Brain pericyte (primary cell): ENCODE measurements at regions not wholly inside any gene's neighbourhood (a gene's known extent, or its start where the extent isn't known, plus 50 kb on each side); places are given as distances from the start of the nearest gene placed in this dataset.

Experiments used
- DNase-seq: peaks from one replicate; pipeline ENCODE4 v3.0.0-alpha.2; 2012; ENCODE audit warnings: low read depth, low spot score

DNA sequence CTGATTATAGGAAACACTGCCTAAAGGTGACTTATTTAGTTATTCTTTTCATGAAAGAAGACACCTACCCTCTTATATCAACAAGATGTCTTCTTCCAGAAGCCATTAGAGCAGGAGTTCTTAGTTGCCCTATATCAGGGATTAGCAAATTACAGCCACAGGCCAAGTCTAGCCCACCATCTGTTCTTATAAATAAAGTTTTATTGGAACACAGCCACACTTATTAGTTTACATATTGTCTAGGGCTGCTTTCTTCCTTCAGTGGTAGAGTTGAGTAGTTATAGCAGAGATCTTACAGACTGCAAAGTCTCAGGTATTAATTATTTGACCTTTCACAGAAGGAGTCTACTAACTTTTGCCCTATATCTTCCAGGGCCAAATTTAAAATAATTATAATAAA lies 157.2 kb upstream of the NOCT start:
- DNase-seq: no peak

DNA sequence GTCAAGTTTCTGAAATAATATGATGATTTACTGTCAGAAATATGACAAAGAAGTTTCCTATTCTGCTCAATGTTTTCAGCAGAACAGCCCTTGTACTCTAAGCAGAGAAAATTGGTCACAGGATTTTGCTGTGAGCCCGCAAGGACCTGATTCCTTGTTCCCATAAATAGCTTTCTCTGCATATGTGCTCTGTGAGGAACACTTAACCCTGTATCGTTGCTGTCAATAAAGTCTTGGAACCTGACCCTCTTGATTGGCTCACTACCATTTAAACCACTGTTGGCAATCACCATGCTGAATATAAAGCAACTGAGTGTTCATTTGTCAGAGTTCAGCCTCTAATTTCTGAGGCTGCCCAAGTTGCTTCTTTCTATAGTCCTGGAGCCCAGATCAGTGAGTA lies 158.2 kb upstream of the NOCT start:
- DNase-seq: no peak

DNA sequence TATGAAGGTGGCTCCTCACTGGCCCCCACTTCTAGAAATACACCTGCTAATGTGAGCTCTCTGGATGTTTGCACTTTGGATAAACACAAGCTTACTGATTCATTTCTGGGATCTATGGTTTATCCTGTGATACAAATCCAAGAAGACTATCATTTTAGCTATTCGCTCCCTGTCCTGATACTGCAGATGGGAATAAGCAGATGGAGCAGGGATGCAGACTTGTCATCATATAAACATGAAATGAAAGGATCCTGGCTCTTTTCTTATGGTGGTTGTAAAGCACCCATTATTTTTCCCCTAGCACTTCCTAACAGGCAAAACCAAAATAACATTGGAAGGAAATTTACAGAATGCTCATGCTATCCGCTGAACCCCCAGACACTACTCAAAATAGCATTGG lies 162.9 kb upstream of the NOCT start:
- DNase-seq: no peak

DNA sequence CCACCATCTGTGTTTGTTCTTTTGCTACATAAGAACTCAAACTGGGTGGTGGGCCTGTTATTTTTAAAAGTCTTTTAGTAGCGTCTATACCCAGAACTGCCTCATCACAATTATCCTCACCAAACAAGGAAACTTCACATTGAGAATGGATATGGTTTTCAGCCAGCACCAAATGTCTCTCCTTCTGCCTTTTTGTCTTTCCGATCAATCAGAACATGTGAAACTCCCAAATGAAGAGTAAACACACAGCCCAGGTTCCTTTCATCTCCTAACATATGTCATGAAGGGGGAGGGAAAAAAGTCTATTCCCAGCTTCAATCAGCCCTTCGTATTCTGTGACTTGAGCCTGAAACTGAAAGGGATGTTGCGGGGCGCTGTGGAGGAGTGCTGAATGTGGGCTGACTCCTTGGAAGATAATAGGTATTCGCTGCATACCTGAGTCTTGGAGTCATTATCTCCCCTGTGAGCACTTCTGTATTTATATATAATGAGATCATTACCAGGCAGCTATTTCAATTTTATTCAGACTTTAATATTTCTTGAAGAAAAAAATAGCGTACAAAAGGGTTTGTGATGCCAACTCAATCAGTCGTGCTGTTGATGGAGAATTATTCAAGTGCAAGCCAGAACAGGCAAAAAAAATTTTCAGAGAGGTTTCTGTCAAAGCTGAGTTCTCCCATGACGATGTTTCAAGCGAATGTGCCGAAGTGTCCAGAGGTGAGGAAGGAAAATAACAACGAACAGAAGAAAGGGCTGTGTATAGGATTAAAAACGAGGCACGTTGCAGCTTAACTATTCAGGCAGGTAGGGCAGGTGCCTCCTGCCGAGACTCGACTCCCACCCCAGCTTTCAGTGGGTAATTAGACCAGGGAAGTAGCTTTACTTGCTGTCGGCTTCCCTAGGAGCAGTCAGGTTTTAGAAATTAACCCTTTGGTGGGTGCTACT lies 163.9 kb upstream of the NOCT start:
- DNase-seq: no peak

DNA sequence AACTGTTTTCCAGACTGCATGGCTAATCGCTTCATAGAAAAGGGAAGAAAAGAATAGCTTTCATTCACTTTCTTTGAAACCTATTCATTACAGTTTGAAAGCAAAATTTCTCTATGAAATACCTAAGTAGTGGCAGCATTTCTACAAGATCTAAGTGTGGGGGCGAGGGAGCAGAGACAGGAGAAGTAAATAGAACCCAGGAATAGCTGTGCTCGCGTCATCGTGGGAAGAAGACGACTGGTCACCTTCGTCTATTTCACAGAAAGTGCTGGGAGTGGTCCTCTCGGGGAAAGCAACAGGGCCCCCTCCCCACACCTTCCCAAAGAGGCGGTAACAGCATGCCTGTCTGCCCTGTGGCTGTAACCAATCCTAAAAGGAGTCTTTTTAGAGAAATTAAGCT lies 169.9 kb upstream of the NOCT start:
- no peak for DNase-seq

DNA sequence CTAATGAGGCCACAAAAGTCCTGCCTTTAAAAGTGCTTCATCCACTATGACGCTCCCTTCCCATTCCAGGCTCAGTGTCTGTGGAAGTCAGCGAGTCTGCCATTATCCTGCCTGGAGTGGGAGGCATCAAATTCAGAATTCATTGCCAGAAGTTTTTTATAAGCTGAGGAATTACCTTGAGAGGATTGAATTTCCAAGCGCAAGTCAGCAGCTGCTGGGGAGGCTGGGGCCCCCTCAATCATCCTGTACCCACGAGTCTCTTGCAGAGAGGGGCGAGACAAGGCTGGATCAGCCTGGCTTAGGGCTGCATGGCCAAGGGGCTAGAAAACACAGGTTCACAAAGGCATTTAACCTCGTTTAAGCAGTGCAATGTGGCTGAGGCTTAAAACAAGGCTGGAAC lies 170.5 kb upstream of the NOCT start:
- no peak for DNase-seq

DNA sequence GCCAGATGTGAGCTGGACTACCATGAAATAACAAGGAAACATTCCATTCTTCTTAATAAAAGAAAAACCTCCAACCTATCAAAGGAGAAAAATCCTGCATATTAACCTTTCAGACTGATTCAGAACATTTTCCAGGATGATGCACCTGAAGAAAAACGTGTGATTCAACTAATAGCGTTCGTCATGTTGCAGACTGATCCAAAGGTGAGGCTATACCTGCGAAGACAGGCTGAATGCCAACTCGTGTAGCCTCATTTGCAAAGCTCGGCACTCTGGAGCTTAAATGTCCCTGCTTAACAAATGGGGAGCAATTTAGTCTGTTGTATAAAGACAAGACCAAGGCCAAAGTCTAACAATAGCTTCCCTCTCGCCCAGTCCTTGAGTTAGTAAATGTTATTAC lies 172.0 kb upstream of the NOCT start:
- DNase-seq: no peak

DNA sequence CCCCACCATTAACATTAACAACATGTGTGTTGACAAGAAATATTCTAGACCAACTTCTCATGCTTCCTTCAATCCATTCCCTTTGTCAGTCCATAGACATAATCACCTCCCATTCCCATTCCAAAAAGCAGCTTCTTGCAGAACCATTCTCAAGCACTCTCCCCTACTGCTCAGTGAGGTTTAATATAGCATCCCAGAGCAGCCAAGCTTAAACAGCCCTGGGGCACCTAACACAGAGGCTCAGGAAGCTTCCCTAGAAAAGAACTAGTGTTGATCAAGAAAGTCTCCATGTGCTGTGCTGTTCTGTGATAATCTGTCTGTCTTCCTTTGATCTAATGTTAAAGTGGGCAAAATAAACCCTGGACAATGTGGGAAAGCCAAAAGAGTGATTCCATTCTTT lies 174.2 kb upstream of the NOCT start:
- DNase-seq: no peak

DNA sequence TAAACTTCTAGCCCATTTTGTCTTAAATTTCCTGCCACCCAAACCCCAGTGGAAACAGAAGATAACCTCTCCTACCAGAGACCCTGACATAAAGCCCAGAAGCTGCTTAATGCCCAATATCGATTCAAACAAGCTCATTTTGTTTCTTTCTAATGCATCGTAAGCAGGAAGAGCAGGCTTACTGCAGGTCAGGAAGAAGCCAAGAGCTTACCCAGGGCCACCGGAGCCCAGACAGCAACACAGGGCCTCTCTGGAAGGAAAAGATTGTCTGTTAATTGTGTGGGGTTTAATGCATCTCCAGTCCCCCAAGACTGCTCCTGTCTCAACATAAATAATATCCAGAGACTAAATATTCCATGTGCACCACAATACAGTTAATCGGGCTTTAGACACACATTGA lies 177.3 kb upstream of the NOCT start:
- DNase-seq: no peak

DNA sequence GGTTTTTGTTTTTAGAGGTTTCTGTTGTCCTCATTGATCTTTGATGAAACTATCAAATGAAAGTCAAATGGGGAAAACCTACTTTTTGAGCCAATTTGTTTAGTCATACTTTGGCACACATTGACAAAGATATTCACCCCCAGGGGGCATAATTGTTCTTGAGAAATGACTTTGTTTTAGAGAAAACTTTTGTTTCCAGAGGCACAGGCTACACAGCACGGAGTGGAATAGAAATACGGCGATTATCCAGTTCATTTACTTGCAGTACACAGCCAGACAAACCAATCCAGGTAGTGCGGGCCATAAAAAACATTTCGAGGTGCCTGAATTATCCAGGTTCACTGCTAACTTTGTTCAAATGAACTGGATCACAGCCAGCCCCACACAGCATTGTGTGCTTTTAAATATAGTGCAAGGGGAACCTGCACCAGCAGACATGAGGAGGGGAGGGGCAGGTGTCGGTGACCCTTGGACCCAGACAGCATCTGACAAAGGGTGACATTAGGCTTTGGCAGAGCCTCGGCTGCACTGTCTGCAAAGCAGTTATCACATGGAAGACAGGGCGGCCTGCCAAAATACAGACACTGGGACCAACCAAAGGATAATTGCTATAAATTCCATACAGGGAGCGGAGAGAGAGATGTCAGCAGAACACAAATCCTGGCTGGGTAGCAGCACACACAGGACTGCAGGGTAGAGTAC lies 179.6 kb upstream of the NOCT start:
- no peak for DNase-seq

DNA sequence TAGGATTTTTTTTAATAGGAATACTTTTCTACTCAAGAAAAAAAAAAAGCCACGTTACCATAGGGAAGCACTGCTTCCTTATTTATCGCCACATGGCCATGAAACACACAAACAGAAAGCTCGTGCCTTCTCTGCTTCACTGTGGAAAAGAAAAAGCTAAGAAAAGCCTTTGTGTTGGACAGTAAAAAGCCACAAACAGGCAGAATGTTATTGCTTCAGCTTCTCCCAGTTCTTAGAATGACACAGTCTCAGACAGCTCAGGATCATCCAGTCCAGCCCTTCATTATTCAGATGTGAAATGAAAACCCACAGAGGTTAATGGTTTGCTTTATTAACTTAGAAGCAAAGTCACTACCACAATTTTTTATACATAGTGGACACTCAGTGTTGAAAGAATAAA lies 181.6 kb upstream of the NOCT start:
- DNase-seq: no peak

DNA sequence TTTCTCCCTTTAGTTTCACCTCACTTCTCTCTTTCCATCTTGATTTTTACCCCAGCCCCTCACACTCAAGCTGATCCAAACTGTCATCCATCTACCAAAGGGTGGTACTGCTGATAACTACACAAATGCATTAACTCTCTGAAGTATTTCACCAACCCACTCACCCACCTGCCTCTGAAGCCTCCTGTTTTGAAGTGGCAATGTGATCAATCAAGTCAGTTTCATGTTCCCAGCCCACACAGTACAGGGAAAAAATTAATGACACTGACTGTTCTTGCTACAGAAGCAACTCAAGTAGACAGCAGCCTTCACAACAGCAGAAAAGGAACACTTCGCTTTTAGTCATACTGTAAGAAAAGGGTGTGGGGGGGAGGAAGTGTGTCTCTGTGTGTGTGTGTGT lies 183.0 kb upstream of the NOCT start:
- DNase-seq: no peak

DNA sequence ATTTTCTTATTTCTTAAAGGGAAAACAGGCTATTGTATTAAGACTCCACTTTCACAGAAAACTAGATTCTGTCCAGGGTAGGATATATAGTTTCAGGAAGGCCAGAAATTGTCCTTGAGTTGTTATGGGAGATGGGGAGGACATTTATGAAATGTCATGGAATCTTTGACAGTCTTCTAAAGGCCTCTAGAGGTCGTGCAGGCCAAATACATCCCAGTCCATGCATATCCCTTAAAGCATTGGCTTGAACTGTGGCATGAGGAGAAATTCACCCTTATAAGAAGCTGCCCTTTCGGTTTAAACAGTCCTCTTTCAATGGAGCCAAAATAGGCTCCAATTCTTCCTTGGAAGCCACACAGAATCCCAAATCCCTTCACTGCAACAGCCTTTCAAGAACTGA lies 183.6 kb upstream of the NOCT start:
- no peak for DNase-seq

DNA sequence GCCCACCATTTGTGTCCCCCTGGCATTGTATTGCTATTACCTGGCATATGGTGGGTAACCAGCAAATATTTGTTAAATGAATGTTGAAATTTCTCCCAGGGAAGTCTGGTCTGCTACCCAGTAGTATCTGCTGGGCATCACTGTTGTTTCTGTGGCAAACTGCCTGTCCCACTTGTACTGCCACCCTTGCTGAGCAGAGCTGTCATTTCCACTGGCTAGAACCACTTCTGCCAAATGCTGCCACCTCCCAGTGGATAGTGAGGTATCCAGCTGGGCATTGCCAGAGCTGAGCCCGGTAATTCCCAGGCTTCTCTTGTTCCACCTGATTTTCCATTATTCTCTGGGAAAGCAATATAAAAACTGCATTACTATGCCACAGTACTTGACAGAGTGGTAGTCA lies 186.7 kb upstream of the NOCT start:
- no peak for DNase-seq

DNA sequence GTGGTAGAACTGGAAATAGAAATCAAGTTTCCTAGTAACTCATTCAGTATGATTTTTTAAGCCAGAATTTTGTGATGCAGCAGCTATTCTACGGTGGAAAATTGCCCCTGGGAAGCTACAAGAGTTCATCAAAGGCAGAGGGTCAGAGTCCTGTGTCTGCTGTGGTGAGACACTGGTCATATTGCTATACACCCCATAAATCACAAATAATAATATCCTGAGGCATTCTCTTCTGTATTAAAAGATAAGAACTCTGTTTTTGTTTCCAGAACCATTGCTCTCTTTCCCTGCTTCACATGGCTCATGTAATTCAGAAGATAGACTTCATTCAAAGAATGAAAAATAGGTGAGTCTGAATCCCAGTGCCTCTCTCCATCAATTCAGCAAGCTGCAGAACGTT lies 188.8 kb upstream of the NOCT start:
- no peak for DNase-seq

DNA sequence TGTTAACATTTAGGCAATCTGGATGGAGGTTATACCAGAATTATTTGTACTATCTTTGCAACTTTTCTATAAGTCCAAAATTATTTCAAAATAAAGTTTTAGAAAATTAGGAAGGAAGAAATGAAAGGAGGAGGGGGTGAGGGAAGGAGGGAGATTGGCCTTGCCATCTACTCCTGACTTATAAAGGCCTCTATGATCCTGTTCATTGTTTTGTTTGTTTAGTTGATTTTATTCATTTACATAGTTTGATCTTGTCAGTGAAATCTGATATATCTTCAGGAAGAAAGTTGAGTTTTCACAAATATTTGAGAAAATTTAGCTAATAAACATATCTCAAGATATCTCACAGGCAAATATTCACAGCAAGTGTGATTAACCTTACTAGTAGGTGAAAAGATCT lies 189.3 kb upstream of the NOCT start:
- DNase-seq: no peak

DNA sequence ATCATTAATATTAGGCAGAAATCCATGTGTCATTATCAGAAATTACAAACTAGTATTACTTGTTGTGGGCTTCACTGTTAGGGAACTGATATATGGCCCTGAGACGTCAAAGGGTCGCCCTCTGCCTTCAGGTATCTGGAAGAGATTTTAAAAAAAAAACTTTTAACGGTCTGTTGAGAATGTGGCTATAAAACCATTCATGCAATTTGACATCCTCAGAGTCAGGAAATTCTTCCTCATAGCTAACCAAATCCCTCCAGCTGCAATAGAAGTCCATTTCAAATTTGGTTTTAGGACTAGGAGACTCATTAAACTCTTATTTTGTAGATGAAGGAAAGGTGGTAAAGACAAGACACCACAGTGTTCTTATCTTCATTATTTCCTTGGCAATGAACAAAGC lies 194.2 kb upstream of the NOCT start:
- no peak for DNase-seq

DNA sequence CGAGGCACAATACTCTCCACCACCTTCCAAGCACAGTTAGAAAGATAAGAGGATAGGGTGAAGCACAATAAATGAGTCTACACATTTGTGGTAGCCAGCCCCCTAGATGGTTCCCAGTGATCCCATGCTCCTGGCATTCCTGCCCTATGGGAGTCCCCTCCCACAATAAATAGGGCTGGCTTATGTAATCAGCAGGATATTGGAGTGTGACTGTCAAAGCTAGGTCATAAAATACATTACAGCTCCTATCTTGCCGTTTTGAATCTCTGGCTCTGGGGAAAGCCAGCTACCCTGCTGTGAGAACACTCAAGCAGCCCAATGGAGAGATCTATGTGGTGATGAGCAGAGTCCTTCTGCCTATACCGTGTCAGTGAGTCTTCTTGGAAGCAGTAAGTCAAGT lies 198.7 kb upstream of the NOCT start:
- DNase-seq: no peak

DNA sequence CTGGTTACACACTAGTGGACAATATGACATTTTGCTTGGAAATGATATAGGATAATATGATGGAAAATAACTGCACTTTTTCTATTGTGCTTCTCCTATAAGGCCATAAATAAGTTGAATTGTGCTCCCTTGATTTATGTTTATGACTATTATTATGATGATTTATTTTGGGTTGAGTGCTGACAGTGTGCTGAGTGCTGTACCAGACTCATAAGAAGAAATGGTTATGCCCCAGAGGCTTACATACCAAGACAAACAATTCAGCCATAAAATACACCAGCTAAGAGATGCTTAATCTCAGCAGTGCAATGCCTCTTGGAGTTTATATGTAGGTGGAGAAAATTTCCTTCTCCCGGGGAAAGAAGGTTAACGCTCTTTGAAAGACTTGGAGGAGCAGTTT lies 199.8 kb upstream of the NOCT start:
- DNase-seq: no peak

DNA sequence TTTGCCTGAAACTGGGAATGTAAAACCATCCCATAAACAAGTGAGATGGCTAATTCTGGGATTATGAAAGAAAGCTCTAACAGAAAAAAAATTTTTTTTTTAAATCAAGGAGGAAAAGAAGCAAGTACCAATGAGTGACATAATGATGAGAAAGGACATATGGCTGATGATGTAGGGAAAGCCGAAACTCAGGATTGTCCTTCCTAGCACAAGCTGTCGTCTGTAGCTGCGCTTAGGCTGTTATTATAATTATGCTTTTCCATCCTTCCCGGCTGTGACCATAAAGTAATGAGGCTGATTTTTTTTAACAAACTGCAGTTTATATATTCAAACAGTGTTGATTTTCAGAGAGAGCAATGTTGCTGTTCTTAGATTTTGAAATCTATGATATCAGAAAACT lies 209.8 kb upstream of the NOCT start:
- DNase-seq: no peak

DNA sequence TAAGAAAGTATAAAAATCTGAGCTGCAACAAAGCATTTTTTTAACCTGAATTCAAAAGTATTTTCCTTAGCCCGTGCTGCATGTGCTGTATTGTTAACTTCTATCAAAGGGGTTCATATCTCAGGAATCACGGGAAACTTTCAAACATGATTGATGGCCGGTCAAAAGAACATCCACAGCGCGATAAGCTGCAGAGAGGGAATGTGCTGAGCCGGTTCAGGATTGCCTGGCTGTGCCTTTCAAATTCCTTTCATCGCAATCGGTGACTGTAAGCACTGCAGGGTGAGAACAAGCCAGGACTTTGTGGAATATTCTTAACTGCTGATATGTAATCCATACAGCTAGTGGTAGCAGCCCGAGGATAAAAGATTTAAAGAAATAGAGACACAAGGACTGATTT lies 210.9 kb upstream of the NOCT start:
- DNase-seq: no peak

DNA sequence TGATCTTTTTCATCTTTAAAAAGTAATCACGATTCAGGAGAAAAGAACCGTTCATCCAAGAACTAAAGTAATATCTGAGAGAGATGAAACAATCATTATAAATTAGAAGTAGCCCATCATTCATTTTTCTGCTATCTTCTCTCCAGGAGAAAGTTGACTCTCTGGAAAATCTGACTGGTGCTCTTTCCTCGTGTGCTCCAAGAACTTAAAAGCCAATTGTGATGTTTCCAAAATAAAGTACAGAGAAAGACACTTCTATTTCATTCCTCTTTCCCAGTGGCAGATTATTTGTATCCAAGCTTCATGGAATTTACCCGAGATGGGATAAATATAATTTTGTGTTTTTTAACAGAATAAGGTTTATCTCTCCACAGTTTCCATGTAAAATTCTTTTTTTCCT lies 212.5 kb upstream of the NOCT start:
- DNase-seq: no peak

DNA sequence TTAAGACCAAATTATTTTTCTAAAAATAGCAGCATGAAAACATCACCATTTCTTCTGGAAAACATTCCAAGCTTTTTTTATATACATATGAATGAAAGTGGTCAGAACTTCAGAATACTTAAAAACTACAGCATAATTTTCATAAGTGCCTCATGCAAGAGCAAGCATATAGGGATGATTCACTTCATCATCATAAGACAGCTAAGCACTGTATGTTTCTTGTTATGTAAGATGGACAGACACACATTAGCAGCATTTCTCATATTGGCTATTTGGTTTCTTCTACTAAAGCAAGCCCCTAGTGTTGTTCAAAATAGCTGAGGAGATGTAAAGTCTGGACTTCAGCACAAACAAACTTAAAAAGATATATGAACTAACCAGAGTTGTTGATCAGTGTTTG lies 213.1 kb upstream of the NOCT start:
- no peak for DNase-seq
